Fibroblast of lung (primary cell): ENCODE measurements at regions not wholly inside any gene's neighbourhood (a gene's known extent, or its start where the extent isn't known, plus 50 kb on each side); places are given as distances from the start of the nearest gene placed in this dataset.

Experiments
- DNase-seq, 2 donors: peaks; one replicate each; pipeline versions ENCODE4 v3.0.0 to v3.0.0-alpha.2; 2010; ENCODE audit warnings: low read depth in 2 of 2
- H2AFZ ChIP-seq: 2 replicates; pipeline ENCODE4 v1.5.1; 2012; ENCODE audit warnings: low read length, control low read depth, inconsistent platforms
- H3K27ac ChIP-seq: 2 replicates; pipeline ENCODE4 v1.5.1; 2011; ENCODE audit warnings: low read length, control low read depth; ENCODE audit not compliant: insufficient read depth
- H3K27me3 ChIP-seq: 2 replicates; pipeline ENCODE4 v1.5.1; 2011; ENCODE audit warnings: mild to moderate bottlenecking, low read length; ENCODE audit not compliant: control insufficient read depth, insufficient read depth
- H3K36me3 ChIP-seq: 2 replicates; pipeline ENCODE4 v1.5.1; 2011; ENCODE audit warnings: low read length; ENCODE audit not compliant: control insufficient read depth, insufficient read depth
- H3K4me1 ChIP-seq: 2 replicates; pipeline ENCODE4 v1.5.1; 2011; ENCODE audit warnings: low read length; ENCODE audit not compliant: control insufficient read depth, insufficient read depth; ENCODE audit errors: extremely low read depth
- H3K4me2 ChIP-seq: 2 replicates; pipeline ENCODE4 v1.5.1; 2011; ENCODE audit warnings: low read length, control low read depth; ENCODE audit not compliant: insufficient read depth; ENCODE audit errors: extremely low read depth
- H3K4me3 ChIP-seq, 4 experiments: fragments of 200-600 bp in 1 of 4; sonication (generic) in 1 of 4; replicated peaks in 1 of 4; 2 replicates each; pipeline ENCODE4 v1.5.1; 2011 to 2016; ENCODE audit warnings: low read length in 4 of 4, low read depth in 3 of 4, mild to moderate bottlenecking in 3 of 4, control low read depth in 2 of 4, inconsistent platforms in 1 of 4, mixed read lengths in 1 of 4; ENCODE audit not compliant: insufficient read depth in 1 of 4; ENCODE audit errors: control extremely low read depth in 1 of 4
- H3K79me2 ChIP-seq: 2 replicates; pipeline ENCODE4 v1.5.1; 2012; ENCODE audit warnings: mild to moderate bottlenecking, low read length, inconsistent platforms; ENCODE audit not compliant: control insufficient read depth, insufficient read depth
- H3K9ac ChIP-seq: 2 replicates; pipeline ENCODE4 v1.5.1; 2011; ENCODE audit warnings: mild to moderate bottlenecking, low read length, control low read depth; ENCODE audit not compliant: insufficient read depth
- H3K9me3 ChIP-seq: 2 replicates; pipeline ENCODE4 v1.5.1; 2012; ENCODE audit warnings: low read depth, low read length; ENCODE audit not compliant: control insufficient read depth, insufficient read depth
- H4K20me1 ChIP-seq: 2 replicates; pipeline ENCODE4 v1.5.1; 2011; ENCODE audit warnings: low read length; ENCODE audit not compliant: control insufficient read depth, insufficient read depth; ENCODE audit errors: extremely low read depth
- EZH2 ChIP-seq: IDR thresholded peaks from 2 replicates; pipeline ENCODE4 v1.5.1; 2012; ENCODE audit warnings: low read length, control low read depth, mild to moderate bottlenecking; ENCODE audit errors: missing control alignments
- TF ChIP-seq, protein P1 (sequence below), 2 donors: IDR thresholded peaks in 1 of 2; conservative IDR thresholded peaks in 1 of 2; 1 replicate in 1 of 2; 2 replicates in 1 of 2; pipeline ENCODE4 v1.5.1; 2011 to 2012; ENCODE audit warnings: low read length in 2 of 2, control low read depth in 1 of 2, inconsistent platforms in 1 of 2, low read depth in 1 of 2, mild to moderate bottlenecking in 1 of 2

DNA sequence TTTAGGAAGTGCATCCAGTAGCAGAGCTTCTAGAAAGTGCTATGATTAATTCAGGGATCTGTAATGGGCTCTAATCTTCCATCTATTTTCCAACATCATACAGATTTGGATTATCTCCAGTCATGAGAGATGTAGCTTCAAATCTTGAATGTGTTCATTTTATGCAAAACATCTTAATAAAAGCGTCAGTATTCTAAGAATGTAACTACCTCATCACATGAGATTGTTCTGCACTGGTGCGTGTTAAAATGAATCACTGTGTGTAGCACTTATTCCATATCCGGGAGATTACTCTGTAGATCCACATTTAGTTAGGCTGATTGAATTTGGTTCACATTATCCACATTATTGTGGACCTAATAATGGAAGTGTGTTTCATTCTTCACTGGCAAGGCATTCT, 344.9 kb upstream of the CHRM2 start:
- no peaks in the 10 kb centered on the region for H4K20me1 ChIP-seq
- H3K4me3 ChIP-seq: no peak overlapping the region
- no peak overlapping the region for H3K9ac ChIP-seq
- no peak overlapping the region for H2AFZ ChIP-seq
- TF ChIP-seq, protein P1, sequence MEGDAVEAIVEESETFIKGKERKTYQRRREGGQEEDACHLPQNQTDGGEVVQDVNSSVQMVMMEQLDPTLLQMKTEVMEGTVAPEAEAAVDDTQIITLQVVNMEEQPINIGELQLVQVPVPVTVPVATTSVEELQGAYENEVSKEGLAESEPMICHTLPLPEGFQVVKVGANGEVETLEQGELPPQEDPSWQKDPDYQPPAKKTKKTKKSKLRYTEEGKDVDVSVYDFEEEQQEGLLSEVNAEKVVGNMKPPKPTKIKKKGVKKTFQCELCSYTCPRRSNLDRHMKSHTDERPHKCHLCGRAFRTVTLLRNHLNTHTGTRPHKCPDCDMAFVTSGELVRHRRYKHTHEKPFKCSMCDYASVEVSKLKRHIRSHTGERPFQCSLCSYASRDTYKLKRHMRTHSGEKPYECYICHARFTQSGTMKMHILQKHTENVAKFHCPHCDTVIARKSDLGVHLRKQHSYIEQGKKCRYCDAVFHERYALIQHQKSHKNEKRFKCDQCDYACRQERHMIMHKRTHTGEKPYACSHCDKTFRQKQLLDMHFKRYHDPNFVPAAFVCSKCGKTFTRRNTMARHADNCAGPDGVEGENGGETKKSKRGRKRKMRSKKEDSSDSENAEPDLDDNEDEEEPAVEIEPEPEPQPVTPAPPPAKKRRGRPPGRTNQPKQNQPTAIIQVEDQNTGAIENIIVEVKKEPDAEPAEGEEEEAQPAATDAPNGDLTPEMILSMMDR (conservative IDR thresholded peaks at IDR 0.05 in 1 of 2, IDR thresholded peaks at IDR 0.05 in 1 of 2; ENCODE audit: low read depth in 1 of 2, low read length in 2 of 2): no peak
- no peak for TF ChIP-seq EZH2
- DNase-seq: peak in 1 of 2 donors; percentile 85
- no peak overlapping the region for H3K4me2 ChIP-seq
- H3K27me3 ChIP-seq: no peaks in the 10 kb centered on the region
- H3K27ac ChIP-seq: no peak overlapping the region
- no peaks in the 10 kb centered on the region for H3K36me3 ChIP-seq
- H3K4me1 ChIP-seq: no peaks in the 10 kb centered on the region
- no peaks in the 10 kb centered on the region for H3K9me3 ChIP-seq
- no peaks in the 10 kb centered on the region for H3K79me2 ChIP-seq

DNA sequence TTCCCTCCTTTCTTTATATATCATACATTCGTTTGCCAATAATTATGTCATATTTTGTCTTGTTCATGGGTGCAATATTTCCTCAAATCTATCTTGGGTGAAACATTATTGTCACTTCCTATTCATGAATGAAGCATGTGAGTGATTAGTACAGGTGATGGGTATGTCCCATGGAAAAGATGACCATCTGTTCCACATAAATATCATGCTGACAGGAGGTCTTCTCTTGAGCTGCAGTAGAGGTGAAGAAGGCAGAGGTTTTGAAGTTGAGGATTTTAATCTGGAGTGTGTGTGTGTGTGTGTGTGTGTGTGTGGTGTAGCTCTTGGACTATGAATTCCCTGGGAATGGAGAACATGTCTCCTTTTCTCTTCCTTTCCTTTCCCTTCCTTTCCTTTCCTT, 350.5 kb upstream of the CHRM2 start:
- H3K9ac ChIP-seq: no peak overlapping the region
- H3K9me3 ChIP-seq: no peaks in the 10 kb centered on the region
- TF ChIP-seq, protein P1 (conservative IDR thresholded peaks at IDR 0.05 in 1 of 2, IDR thresholded peaks at IDR 0.05 in 1 of 2; ENCODE audit: low read depth in 1 of 2, low read length in 2 of 2): no peak
- TF ChIP-seq EZH2: no peak
- H3K4me2 ChIP-seq: no peak overlapping the region
- no peak overlapping the region for H3K27ac ChIP-seq
- H4K20me1 ChIP-seq: no peaks in the 10 kb centered on the region
- no peak overlapping the region for H3K4me3 ChIP-seq
- DNase-seq: no peak
- no peaks in the 10 kb centered on the region for H3K4me1 ChIP-seq
- H3K79me2 ChIP-seq: no peaks in the 10 kb centered on the region
- no peaks in the 10 kb centered on the region for H3K27me3 ChIP-seq
- no peaks in the 10 kb centered on the region for H3K36me3 ChIP-seq
- no peak overlapping the region for H2AFZ ChIP-seq

DNA sequence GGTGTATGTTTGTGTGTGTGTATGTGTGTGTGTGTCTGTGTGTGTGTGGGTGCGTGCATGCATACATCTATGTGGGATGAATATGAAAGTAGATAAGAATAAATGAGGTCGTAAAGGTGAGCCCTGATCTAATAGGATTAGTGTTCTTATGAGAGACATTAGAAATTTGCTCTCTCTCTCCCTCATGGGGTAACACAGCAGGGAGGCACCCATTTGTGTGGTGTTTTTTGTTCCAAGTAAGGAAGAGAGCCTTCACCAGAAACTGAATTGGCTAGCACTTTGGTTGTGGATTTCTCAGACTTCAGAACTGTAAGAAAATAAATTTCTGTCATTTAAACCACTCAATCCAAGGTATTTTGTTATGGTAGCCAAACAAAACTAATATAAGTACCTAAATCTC, 353.7 kb upstream of the CHRM2 start:
- Histone ChIP-seq H2AFZ (no peak overlapping the region), H3K27me3 (no peaks in the 10 kb centered on the region), H3K9me3 (no peaks in the 10 kb centered on the region), H4K20me1 (no peaks in the 10 kb centered on the region), H3K9ac (no peak overlapping the region), H3K4me2 (no peak overlapping the region), H3K36me3 (no peaks in the 10 kb centered on the region), H3K79me2 (no peaks in the 10 kb centered on the region), H3K4me1 (no peaks in the 10 kb centered on the region), H3K4me3 (no peak overlapping the region), H3K27ac (no peak overlapping the region)
- no peak for DNase-seq
- TF ChIP-seq EZH2: no peak
